Adipocyte (in vitro differentiated cells): ENCODE measurements at regions not wholly inside any gene's neighbourhood (a gene's known extent, or its start where the extent isn't known, plus 50 kb on each side); places are given as distances from the start of the nearest gene placed in this dataset.

Experiments used
- DNase-seq: peaks from one replicate; pipeline ENCODE4 v3.0.0-alpha.2; 2015; ENCODE audit warnings: low read depth
- H3K27me3 ChIP-seq: replicated peaks from 2 replicates; pipeline ENCODE4 v1.7.0; 2013; ENCODE audit warnings: mild to moderate bottlenecking, low read length, moderate library complexity; ENCODE audit not compliant: control insufficient read depth, insufficient read depth
- H3K36me3 ChIP-seq: 2 replicates; pipeline ENCODE4 v1.7.0; 2013; ENCODE audit warnings: low read length, mild to moderate bottlenecking, moderate library complexity; ENCODE audit not compliant: control insufficient read depth, insufficient read depth, severe bottlenecking
- H3K4me1 ChIP-seq: 2 replicates; pipeline ENCODE4 v1.7.0; 2013; ENCODE audit warnings: mild to moderate bottlenecking, low read length, moderate library complexity; ENCODE audit not compliant: control insufficient read depth, insufficient read depth
- H3K4me3 ChIP-seq: 2 replicates; pipeline ENCODE4 v1.7.0; 2013; ENCODE audit warnings: mild to moderate bottlenecking, low read length, moderate library complexity
- H3K9ac ChIP-seq: 2 replicates; pipeline ENCODE4 v1.7.0; 2013; ENCODE audit warnings: mild to moderate bottlenecking, low read length, moderate library complexity
- H3K9me3 ChIP-seq: 2 replicates; pipeline ENCODE4 v1.7.0; 2013; ENCODE audit warnings: mild to moderate bottlenecking, low read length, moderate library complexity; ENCODE audit not compliant: control insufficient read depth

DNA sequence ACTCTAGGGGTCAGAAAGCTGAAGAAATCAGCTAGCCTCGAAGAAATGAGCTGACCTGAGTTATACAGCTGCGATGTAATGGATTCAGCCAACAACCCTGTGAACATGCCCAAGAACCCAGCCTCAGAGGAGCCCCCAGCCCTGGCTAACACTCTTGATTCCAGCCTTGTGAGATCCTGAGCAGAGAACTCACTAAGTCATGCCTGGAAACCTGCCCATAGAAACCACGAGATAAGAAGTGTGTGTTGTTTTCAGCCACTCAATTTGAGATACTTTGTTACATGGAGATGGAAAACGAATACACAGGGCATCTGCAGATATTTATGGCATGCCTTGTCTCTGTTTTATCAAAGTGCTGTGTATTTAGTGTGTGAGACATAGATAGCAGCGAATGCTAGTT lies 265.2 kb downstream of the QKI start:
- DNase-seq, result no peak
- Histone ChIP-seq H3K4me1 (no peaks in the 10 kb centered on the region), H3K36me3 (no peaks in the 10 kb centered on the region)

GRCh38 chr6:163679012-163679660 lies 264.6 kb downstream of the QKI start:
- no peak overlapping the region for H3K9ac ChIP-seq
- DNase-seq, result no peak
- no peaks in the 10 kb centered on the region for H3K27me3 ChIP-seq
- peaks cover 19% of the 10 kb centered on the region for H3K9me3 ChIP-seq
- no peaks in the 10 kb centered on the region for H3K36me3 ChIP-seq
- no peaks in the 10 kb centered on the region for H3K4me1 ChIP-seq
- H3K4me3 ChIP-seq, result no peak overlapping the region

More for the DNA sequence above, 265.2 kb downstream of the QKI start:
- Histone ChIP-seq H3K9ac (no peak overlapping the region), H3K9me3 (peaks cover 19% of the 10 kb centered on the region), H3K4me3 (no peak overlapping the region), H3K27me3 (no peaks in the 10 kb centered on the region)

DNA sequence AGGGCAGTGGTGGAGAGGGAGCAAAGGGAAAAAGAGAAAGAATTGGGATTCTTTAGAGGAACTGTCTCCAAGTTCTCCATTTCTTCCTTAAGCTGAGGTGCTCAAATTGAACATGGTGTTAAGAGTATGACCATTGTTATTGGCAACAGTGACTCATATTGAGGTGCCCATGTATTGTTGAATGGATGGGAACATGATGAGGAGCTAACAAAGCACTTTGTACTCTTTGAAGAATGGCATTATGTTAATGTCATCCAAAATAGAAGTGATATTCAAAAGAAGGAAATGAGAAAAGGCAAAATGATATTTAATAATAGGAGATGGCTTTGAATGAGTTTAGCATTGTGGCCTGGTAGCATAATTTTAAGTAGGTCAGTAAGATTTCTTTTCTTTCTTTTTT lies 261.1 kb downstream of the QKI start:
- no peak for DNase-seq
- Histone ChIP-seq H3K4me3 (no peak overlapping the region), H3K4me1 (no peaks in the 10 kb centered on the region), H3K9me3 (no peaks in the 10 kb centered on the region), H3K27me3 (no peaks in the 10 kb centered on the region), H3K9ac (no peak overlapping the region), H3K36me3 (no peaks in the 10 kb centered on the region)

DNA sequence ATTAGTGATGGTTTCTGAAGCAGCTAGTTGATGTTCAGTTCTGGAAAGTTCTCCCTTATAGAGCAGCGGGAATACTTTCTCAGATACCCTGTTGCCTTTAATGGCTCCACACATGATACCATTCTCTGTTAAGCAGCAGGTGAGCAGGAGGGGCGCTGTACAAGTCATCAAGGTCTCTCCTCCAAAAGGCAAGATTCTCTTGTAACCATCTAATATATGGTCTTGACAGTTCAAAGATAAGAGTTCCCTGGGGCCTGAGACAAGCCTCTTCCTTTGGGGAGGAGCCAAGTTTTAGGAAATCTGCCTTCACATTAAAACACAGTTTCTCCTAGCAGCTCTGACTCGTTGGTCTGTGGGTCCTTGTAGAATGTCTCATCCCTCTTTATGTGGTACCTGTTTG lies 258.2 kb downstream of the QKI start:
- Histone ChIP-seq H3K9ac (no peak overlapping the region), H3K9me3 (no peaks in the 10 kb centered on the region), H3K36me3 (no peaks in the 10 kb centered on the region), H3K4me1 (peaks cover 4% of the 10 kb centered on the region), H3K4me3 (no peak overlapping the region), H3K27me3 (no peaks in the 10 kb centered on the region)
- DNase-seq, result no peak

GRCh38 chr6:163671791-163672190 lies 257.3 kb downstream of the QKI start:
- H3K27me3 ChIP-seq, result no peaks in the 10 kb centered on the region
- peaks cover 8% of the 10 kb centered on the region for H3K4me1 ChIP-seq
- H3K36me3 ChIP-seq, result no peaks in the 10 kb centered on the region
- no peak overlapping the region for H3K4me3 ChIP-seq
- H3K9me3 ChIP-seq, result no peaks in the 10 kb centered on the region
- no peak overlapping the region for H3K9ac ChIP-seq
- no peak for DNase-seq

GRCh38 chr6:163671355-163671754 lies 256.8 kb downstream of the QKI start:
- Histone ChIP-seq H3K9ac (no peak overlapping the region), H3K4me1 (peaks cover 8% of the 10 kb centered on the region), H3K4me3 (no peak overlapping the region), H3K36me3 (no peaks in the 10 kb centered on the region), H3K27me3 (no peaks in the 10 kb centered on the region), H3K9me3 (no peaks in the 10 kb centered on the region)
- DNase-seq, result no peak

GRCh38 chr6:163670336-163670735 lies 255.8 kb downstream of the QKI start:
- Histone ChIP-seq H3K36me3 (no peaks in the 10 kb centered on the region), H3K27me3 (no peaks in the 10 kb centered on the region), H3K4me1 (peaks cover 8% of the 10 kb centered on the region), H3K9me3 (no peaks in the 10 kb centered on the region), H3K9ac (no peak overlapping the region), H3K4me3 (no peak overlapping the region)
- DNase-seq, result no peak

DNA sequence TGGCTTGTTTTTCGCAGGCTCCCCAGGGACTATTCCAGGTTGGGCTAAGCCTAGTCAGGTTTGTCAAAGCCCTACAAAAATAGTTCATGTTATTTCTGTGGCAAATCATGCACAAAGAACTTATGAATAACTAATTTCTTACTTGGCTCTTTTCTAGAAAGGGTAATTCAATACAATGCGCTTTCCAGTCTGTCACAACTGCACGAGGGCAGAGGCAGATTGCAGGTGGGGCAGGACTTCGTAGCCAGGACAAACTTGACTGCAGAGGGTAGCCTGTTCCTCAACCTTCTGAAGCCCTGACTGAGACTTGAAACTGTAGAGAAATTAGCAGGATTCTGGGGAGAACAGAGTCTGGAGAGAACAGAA lies 253.5 kb downstream of the QKI start:
- Histone ChIP-seq H3K9ac (no peak overlapping the region), H3K27me3 (no peaks in the 10 kb centered on the region), H3K4me3 (no peak overlapping the region), H3K4me1 (peaks cover 8% of the 10 kb centered on the region), H3K36me3 (no peaks in the 10 kb centered on the region), H3K9me3 (no peaks in the 10 kb centered on the region)
- DNase-seq, result no peak

- no peaks in the 10 kb centered on the region for H3K9me3 ChIP-seq
- peaks cover 8% of the 10 kb centered on the region for H3K4me1 ChIP-seq
- no peak overlapping the region for H3K4me3 ChIP-seq
- no peak overlapping the region for H3K9ac ChIP-seq
- no peaks in the 10 kb centered on the region for H3K36me3 ChIP-seq
- DNase-seq, result peak; percentile 14
- no peaks in the 10 kb centered on the region for H3K27me3 ChIP-seq
These were observed 253.0 kb downstream of the QKI start for GRCh38 chr6:163667372-163668060.

- Histone ChIP-seq H3K27me3 (no peaks in the 10 kb centered on the region), H3K9me3 (no peaks in the 10 kb centered on the region), H3K4me3 (no peak overlapping the region), H3K4me1 (peaks cover 12% of the 10 kb centered on the region), H3K9ac (no peak overlapping the region), H3K36me3 (no peaks in the 10 kb centered on the region)
- DNase-seq, result no peak
These were observed 250.9 kb downstream of the QKI start for GRCh38 chr6:163665464-163665863.

DNA sequence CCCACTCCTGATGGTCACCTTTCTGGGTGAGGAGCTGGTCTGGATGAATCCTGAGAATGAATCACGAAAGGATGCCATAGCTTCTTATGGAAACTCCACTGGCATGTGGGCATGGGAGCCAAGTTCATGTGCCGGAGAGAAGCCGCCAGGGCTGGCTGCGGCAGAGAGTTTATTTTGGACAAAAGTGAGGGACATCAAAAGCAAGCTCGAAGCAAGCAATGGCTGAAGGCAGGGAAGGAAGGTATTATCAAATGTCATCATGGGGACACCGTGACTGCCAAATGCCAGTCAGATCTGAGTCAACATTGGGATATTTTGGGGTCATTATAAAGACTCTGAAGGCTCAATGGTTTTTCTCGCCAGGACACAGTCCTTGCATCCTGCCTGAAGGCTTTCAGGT lies 249.1 kb downstream of the QKI start:
- no peak overlapping the region for H3K9ac ChIP-seq

More for the DNA sequence above, 249.1 kb downstream of the QKI start:
- DNase-seq, result no peak
- H3K4me1 ChIP-seq, result peaks cover 12% of the 10 kb centered on the region
- H3K27me3 ChIP-seq, result no peaks in the 10 kb centered on the region
- H3K9me3 ChIP-seq, result no peaks in the 10 kb centered on the region
- no peak overlapping the region for H3K4me3 ChIP-seq
- H3K36me3 ChIP-seq, result no peaks in the 10 kb centered on the region
